TTC549 (cell line): ENCODE measurements at regions not wholly inside any gene's neighbourhood (a gene's known extent, or its start where the extent isn't known, plus 50 kb on each side); places are given as distances from the start of the nearest gene placed in this dataset.
"Not testable (repeated sequence)": the region's sequence is repeated elsewhere in the genome, so short reads cannot be mapped to it uniquely, and the experiment has no call there.

Experiments used
- FAIRE-seq: peaks from 2 replicates; lab custom pipeline; 2012; peaks lifted over from hg19 to GRCh38; lab: Jason Lieb, UNC

DNA sequence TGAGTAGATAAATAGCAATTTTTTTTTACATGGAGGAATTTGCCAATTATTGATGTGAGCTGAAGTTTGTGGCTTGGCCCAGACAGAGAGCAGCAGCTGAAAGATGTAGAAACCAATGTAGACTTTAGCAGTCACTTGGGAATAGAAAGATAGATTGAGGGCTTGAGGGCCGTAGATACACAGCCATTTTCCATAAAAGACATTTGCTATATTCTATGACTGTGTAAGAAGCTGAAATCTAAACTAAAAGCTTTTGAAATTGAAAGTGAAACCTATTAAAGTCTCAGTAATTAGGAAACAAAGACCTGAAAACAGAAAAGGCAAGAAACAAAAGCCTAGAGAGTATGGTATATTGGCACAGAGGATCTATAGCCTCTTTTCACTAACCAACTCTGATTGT is 332.7 kb downstream of the CENPW start:
- FAIRE-seq = no peak

DNA sequence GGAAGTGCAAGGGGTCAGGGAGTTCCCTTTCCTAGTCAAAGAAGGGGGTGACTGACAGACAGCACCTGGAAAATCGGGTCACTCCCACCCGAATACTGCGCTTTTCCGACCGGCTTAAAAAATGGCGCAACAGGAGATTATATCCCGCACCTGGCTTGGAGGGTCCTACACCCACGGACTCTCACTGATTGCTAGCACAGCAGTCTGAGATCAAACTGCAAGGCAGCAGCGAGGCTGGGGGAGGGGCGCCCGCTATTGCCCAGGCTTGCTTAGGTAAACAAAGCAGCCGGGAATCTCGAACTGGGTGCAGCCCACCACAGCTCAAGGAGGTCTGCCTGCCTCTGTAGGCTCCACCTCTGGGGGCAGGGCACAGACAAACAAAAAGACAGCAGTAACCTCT is 333.8 kb downstream of the CENPW start:
- FAIRE-seq = not testable (repeated sequence)

DNA sequence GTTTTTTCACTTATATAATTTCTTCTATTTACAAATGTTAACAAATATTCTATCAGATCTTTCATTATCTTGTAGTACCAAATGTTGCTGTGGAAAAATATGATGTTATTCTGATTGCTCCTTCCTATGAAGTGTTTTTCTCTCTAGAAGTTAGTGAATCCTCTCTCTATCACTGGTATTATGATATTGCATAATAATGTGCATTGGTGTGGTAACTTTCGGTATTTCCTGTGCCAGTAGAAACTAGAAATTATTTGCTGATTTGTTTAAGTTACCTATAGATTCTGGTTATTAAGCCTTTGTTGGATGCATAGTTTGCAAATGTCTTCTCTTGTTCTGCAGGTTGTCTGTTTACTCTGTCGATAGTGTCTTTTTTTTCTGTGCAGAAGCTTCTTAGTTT is 342.5 kb downstream of the CENPW start:
- no peak for FAIRE-seq

DNA sequence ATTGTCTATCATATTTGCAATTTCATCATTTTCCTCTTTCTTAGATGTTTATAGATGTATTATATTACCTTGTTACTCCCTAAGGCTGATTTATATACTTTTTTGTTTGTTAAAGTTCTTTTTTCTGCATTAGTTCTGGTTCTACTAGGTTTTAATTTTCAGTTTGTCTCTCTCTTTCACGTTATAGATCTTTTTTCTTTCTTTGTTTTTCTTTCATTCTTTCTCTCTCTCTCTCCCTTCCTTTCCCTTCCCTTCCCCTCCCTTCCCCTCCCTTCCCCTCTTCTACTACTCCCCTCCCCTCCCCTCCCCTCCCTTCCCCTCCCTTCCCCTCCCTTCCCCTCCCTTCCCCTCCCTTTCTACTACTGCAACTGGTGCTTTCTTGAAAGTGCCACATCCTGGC is 345.3 kb downstream of the CENPW start:
- FAIRE-seq = no peak

DNA sequence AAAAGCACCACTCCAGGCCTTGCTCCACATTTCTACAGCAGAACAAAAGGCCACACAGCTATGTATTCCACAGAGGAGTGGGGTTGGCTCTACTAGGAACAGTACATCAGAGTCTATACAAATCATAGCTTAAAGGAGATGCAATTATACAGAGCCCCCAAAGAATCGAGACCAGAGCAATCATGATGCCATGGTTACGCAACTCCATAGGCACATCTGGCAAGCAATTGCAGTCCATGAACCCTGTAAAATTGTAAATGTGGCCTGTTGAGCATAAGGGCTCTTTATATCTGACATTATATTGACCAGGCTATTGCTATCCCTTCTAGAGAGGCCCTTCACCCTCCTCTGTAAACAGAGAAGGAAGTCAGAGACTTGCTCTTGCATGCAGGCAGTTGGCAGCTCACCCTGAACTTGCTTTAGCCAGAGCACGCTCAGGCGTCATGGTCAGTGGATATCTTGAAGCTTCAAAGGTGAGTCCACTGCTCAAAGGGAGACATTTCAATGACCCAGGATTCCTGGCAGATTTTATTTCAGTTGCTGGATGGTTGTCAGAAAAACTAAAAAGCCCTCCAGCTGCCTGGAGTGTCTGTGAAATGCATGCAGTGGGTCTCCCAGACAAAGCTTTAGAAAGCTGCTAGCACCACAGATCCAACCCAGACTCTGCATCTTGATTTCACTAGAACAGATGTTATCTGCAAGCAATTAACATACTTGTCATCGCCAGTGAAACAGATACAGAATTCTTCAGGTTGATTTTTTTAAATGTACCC is 357.2 kb downstream of the CENPW start:
- no peak for FAIRE-seq

DNA sequence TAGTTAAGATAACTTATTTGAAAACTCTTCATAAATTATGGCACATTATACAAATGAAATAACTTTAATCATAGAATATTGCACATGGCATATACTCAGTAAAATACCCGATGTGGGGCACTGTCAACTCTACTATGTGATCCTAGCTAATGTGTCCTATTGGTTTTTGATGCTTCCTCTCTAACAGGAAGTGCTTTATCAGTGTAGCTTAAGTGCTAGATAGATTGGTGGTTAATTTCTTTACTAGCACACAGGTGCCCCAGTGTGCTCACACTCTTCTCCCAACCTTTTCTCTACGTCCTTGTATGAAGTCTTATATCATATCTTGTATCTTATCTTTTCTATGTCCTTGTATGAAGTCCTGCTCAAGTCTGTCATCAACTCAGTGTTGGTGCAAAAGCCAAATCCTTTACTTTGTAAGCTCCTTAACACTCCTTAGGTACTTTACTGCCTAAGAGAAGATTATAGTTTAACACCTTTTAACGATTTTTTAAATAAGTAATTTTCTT is 358.9 kb downstream of the CENPW start:
- no peak for FAIRE-seq

DNA sequence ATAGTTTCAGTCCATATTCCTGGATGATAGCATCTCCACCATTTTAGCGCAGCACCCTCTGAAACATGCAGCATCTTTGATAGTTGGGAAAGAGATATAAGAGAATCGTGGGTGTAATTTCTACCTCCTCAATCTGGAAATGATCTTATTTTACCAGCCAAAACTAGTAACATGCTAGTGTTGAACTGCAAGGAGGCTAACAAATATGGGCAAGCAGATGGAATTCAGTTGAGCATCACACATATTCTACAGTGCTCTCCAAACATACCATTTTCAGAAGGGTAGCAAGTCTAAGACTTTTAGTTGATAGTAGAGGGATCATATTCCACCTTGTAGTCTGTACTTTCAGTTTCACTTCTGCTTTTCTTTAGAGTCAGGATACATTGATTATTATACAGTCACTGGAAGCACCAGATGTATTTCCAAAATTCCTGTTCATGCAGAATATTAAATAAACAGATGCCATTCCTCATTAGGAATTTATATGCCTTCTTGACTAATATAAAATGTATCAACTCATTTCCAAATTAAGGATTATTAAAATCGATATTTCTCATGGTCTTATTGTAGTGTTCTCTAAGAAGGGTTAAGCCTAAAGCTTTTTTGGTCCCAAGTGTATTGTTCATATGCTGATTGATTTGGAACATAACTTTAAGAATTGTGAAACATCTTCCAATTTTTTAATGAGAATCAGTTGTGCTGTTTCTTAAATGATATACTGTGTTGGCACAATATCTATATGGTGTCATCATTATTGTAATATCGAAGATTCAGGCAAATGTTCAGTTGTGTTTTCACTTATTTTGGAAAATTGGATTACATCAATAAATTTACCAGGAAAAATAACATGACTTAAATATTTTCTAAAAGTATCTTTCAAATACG is 362.0 kb downstream of the CENPW start:
- no peak for FAIRE-seq

DNA sequence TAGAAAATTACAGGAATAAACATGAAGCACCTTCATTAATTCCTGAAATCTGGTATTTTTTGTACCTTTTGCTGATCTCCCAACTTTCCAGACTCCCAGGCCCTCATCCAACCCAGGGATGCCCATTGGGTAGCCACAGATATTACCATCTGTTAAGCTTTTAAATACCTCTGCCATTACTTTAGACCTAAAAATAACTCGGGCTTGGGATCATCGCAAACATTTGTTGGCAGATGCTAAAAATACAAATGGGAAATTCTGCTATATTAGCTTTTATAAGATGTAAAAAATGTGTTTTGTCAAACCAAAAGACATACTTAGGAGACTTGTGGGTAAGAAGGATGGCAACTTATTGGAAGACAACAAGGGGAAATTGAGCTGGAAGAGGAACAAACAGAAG is 376.1 kb downstream of the CENPW start:
- FAIRE-seq = no peak

DNA sequence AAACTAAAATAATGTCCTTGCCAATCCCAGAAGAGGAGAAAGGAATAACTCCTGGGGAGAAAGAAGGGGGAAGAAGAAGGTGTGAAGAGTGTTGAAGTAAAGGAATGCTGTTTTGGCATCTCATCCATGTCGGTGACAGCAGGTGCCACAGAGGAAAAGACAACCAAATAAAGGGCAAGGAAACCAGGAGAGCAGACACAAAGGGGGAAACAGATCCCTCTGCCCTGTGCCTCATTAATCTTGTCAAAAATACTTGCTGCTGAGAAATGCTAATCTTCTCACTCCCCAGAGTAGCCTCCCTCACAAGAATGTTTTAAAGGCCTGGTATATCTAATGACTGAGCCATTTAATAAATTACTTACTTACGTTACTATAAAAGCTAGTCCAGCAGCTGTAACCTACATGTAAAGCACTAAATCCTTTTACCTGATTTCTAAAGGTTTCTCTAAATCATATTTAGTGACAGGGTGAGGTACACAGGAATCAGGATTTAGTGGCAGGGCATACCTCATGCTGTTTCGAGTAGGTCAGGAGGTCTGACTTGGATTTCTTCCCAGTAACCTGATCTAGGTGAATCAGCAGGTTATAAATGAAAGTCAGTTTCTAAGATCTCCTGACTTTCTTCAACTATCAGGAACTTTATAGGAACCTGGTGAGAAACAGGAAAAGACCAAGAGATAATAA is 377.1 kb downstream of the CENPW start:
- no peak for FAIRE-seq

DNA sequence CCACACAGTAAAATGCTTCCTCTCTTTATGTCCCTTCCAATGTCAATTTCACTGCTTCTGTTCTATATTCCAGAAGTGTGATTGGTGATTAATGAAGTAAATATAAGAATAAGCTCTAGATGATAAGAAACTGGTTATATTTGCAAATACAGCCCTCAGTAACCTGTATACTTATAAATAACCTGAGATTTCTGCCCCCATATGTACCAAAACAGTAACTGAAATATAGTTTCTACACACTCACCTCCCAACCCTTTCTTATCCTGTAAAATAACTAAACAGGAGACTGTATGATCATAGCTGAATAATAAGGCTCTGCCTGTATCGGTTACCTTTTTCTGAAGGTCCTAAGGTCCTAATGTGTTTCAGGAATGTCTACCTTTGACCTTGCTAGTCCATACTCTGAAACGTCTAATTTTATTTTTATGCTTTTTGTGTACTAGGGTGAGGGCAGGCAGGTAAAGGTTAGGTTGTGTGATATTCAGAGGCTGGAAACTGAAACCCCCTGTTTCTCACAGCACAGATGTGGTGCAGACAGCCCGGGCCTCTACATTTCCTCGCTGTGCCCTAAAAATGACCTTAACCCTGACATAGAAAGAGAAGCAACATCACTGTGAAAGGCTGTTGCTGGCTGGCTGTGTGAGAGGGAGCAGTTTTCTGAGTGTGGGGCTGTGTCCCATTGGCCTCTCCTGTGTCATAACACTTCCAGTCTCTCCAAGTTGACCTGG is 378.8 kb downstream of the CENPW start:
- no peak for FAIRE-seq

DNA sequence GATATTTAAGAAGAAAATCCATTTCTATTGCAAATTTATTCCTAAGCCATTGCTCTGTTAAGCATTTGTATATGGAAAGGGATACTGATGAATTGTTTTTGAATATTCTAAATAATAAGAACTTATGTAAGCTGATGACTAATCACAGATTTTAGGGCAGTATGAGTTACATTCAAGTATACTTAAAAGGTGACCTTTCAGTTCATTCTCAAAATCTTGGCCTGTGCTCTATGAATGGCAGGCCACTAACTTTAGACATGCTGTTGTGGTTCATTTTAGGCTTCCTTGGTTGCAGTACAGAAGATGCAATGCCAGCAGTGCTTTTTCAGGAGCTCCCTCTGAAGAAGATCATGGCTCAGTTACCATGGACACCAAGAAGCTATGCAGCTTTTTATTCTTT is 380.4 kb downstream of the CENPW start:
- FAIRE-seq = no peak

DNA sequence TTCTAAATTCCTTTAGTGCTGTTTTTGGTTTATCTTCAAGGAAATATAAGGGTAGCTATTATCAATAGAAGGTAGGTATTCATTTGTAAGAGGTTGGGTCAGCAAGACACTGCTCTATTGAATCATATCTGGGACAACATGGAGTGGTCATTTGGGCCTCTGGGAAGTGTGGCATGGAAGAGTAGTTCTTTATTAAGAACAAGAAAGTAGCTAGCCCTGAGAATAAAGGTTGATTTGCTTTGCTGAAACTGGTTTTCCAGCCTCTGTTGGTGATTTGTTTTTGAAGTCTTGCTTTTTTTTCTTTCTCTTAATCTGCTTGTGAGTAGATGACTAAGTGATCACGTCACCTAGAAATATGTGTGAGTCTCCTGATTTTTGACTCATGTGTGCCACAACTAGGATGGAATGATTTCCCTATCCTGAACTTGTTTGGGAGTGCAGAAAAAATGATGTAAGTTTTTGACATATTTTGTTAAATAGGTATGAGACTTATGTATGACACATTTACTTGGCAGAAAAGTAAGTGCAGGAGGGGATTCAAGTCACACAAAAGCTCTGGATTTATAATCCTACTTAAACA is 381.8 kb downstream of the CENPW start:
- no peak for FAIRE-seq

DNA sequence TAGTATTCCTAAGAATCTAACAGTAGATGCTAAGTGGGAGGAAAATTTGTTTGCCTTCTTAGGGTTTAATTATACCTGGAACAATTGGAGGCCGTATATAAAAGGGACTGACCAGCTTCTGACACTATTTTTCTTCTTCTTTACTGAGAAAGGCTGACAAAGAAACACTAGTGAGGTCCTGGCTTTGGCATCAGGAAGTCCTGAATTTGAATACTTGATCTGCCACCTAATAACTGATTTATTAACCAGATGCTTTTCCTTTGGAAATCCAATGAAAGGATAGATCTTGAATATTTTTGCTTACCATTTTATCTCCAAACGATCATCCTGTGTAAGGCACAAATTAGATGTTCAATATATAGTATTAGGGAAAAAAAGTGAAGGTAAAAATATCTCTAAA is 382.5 kb downstream of the CENPW start:
- FAIRE-seq = no peak

DNA sequence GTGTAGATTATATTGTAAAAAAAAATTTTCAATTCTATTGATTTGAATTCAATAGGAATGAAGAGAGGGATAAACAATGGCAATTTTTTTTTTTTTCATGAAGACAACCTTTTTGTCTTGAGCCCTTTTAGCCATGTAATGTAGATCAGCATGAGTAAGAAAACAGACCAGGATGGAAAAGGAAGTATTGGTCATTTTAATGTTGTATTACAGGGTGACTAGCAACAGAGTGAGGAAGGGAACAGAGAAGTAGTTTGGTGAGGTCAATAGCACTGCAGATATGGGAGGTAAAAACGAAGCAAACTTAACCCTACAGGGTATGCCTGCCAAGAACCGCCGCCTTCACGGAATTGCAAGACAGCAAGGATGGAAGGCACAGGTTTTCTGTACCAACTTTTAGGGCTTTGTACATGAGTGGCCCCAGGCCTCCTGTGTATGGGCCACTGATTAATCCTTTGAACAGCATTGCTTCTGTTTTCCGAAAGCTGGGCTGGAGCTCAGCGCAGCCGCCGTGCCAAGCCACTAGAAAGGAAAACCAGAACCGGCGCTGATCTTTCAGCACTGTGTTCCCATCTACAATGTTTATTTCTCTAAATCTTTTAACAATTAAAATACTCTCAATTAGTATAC is 383.7 kb downstream of the CENPW start:
- FAIRE-seq = no peak

DNA sequence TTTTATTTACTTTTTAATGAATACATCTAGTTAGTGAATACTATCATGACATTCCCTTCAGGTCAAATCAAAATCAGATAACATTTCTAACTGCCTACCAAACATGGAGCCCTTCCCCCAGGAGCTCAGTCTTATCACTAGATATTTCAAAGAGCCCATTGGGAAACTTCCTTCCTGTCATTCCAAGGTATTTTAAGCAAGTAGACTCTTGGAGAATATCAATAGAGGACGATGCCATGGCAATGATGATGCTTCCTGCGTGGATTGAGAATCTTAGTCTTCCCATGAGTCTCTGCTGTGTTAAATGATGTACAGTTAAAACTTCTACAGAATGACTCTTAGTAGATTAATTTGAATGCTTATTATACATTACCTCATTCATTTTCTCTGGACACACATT is 384.9 kb downstream of the CENPW start:
- no peak for FAIRE-seq

DNA sequence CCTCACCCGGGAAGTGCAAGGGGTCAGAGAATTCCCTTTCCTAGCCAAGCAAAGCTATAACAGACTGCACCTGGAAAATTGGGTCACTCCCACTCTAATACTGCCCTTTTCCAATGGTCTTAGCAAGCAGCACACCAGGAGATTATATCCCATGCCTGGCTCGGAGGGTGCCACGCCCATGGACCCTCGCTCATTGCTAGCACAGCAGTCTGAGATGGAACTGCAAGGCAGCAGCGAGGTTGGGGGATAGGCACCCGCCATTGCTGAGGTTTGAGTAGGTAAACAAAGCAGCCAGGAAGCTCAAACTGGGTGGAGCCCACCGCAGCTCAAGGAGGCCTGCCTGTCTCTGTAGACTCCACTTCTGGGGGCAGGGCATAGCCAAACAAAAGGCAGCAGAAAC is 386.5 kb downstream of the CENPW start:
- not testable (repeated sequence) for FAIRE-seq

DNA sequence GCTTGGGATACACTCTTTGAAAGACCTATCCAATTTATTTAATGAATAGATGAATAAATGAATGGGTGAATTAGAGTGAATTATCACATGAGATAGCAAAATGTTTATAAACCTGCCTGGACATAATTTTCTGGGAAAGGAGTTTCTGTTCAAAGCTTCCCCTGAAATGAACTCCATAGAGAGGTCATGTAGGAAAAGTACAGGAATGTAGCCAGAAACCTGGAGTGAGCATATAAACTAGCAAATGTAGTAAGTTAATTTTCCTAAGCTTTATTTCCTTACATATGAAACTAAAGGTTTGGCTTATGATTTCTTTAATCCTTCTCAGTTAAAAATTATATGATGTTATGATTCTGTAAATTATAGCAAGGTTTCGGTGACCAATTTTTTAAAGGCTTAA is 380.3 kb upstream of the RSPO3 start:
- FAIRE-seq = no peak

DNA sequence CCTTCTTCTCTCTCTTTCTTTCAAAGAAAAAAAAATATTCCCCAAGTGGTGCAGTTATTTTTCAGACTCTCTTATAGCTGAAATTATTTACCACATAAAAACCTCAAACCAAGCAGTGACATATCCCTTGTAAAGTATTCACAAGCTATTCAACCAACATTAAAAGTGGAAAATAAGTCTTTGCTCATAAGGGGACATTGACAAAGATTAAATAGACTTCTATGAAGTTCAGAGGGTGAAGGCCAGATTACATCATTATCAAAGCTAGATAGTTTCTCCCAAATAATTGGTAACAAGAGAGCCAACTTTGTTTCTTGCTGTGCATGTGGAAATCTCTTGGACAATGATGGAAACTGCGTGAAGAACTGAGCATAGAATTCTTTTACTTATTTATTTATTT is 379.8 kb upstream of the RSPO3 start:
- no peak for FAIRE-seq

DNA sequence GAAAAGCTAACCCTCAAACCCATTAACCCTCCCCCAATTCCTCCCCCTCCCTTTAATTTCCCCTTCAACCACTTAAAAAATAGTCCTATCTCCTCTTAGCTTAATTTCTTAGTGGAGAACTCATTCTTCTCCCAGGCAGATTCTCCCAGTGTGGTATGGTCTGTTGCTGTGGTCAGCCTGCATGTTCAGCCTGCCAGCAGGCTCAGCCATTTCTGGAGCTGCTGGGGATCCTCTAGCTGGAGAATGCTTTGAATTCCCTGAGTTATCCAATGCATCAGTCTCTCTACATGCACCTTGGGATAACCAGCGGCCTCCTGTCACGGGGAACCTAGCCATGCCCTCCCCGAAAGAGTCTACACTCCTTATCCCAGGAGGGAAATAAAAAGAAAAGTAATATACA is 375.4 kb upstream of the RSPO3 start:
- FAIRE-seq = no peak

DNA sequence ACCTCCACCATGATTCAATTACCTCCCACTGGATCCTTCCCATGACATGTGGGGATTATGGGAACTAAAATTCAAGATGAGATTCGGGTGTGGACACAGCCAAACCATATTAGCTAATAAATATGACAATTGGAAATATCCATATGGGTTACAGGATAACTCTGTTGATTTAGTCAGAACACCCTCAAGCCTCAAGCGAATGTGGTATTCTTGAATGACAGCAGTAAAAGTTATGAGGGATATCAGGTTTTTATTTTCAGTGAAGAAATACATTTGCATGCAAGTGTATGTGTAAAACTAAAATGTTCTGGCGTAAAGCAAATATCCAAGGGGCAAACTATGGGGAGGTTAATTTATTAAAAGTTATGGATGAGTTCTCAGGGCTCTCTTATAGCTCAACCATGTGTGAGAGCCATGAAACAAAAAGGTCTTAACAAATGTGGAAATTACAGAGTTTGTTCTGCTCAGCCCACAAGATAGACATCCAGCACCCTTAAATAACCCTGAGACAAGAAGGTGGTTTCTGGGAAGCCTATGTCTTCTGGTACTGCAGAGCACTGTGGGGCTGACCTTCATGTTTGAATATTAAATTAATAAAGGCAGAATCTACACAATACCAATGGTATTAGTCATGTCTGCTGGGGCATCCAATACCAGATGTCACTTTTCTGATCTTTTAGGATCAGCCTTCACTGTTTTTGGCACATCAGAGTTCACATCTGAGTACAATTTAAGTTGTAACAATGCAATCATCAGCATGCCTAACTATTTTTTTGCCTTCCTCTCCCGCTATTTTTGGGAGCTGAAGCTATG is 370.5 kb upstream of the RSPO3 start:
- no peak for FAIRE-seq
